Fibroblast of the aortic adventitia (primary cell): ENCODE measurements at regions not wholly inside any gene's neighbourhood (a gene's known extent, or its start where the extent isn't known, plus 50 kb on each side); places are given as distances from the start of the nearest gene placed in this dataset.
"Not testable (repeated sequence)": the region's sequence is repeated elsewhere in the genome, so short reads cannot be mapped to it uniquely, and the experiment has no call there.

Experiments used
- DNase-seq: peaks from one replicate; pipeline ENCODE4 v3.0.0-alpha.2; 2010; ENCODE audit warnings: low read depth
- H3K4me3 ChIP-seq: 2 replicates; pipeline ENCODE4 v1.5.1; 2011; ENCODE audit warnings: low read depth, mild to moderate bottlenecking, control low read depth, low read length, moderate library complexity
- CTCF ChIP-seq: IDR thresholded peaks from 2 replicates; pipeline ENCODE4 v1.5.1; 2011; ENCODE audit warnings: mild to moderate bottlenecking, low read length, control low read depth, inconsistent platforms; ENCODE audit not compliant: insufficient read depth

- no peak for DNase-seq
- no peak overlapping the region for H3K4me3 ChIP-seq
- no peak for TF ChIP-seq CTCF
These were observed 2425.1 kb upstream of the PCDH20 start for GRCh38 chr13:63840551-63841421.

GRCh38 chr13:63838366-63839110 is 2422.9 kb upstream of the PCDH20 start:
- no peak overlapping the region for H3K4me3 ChIP-seq
- TF ChIP-seq CTCF: no peak
- DNase-seq: no peak

- DNase-seq, H3K4me3 ChIP-seq: not testable (repeated sequence)
These were observed 2422.1 kb upstream of the PCDH20 start for GRCh38 chr13:63837701-63838100.

GRCh38 chr13:63829609-63830008 is 2414.0 kb upstream of the PCDH20 start:
- DNase-seq, H3K4me3 ChIP-seq: not testable (repeated sequence)

- not testable (repeated sequence) for DNase-seq, H3K4me3 ChIP-seq
These were observed 2406.1 kb upstream of the PCDH20 start for GRCh38 chr13:63821785-63822184.

- H3K4me3 ChIP-seq: peak overlapping the region; percentile 39
- DNase-seq: peak; percentile 19
These were observed 2395.9 kb upstream of the PCDH20 start for GRCh38 chr13:63811428-63812004.

GRCh38 chr13:63791134-63791533 is 2375.5 kb upstream of the PCDH20 start:
- H3K4me3 ChIP-seq: not testable (repeated sequence)

GRCh38 chr13:63774133-63774532 is 2358.5 kb upstream of the PCDH20 start:
- no peak overlapping the region for H3K4me3 ChIP-seq
- no peak for TF ChIP-seq CTCF
- DNase-seq: no peak

More at GRCh38 chr13:63791134-63791533, 2375.5 kb upstream of the PCDH20 start:
- not testable (repeated sequence) for DNase-seq

- no peak overlapping the region for H3K4me3 ChIP-seq
- no peak for DNase-seq
- TF ChIP-seq CTCF: no peak
These were observed 2357.8 kb upstream of the PCDH20 start for GRCh38 chr13:63773476-63773875.

- not testable (repeated sequence) for DNase-seq
These were observed 2342.0 kb upstream of the PCDH20 start for GRCh38 chr13:63757683-63758082.

GRCh38 chr13:63749857-63750256 is 2334.2 kb upstream of the PCDH20 start:
- DNase-seq, H3K4me3 ChIP-seq: not testable (repeated sequence)

More at GRCh38 chr13:63757683-63758082, 2342.0 kb upstream of the PCDH20 start:
- H3K4me3 ChIP-seq: not testable (repeated sequence)

GRCh38 chr13:63741814-63742101 is 2326.1 kb upstream of the PCDH20 start:
- not testable (repeated sequence) for DNase-seq, H3K4me3 ChIP-seq
